Panc1 (cell line): ENCODE measurements at regions not wholly inside any gene's neighbourhood (a gene's known extent, or its start where the extent isn't known, plus 50 kb on each side); places are given as distances from the start of the nearest gene placed in this dataset.

Experiments used
- POLR2AphosphoS5 ChIP-seq: IDR thresholded peaks from 2 replicates; pipeline ENCODE4 v1.6.1; 2012; ENCODE audit warnings: mild to moderate bottlenecking, low read depth, low read length, moderate library complexity
- REST ChIP-seq, 2 experiments: IDR thresholded peaks; 2 replicates each; pipeline ENCODE4 v1.6.1; 2011 to 2012; ENCODE audit warnings: low read depth in 2 of 2, control low read depth in 1 of 2, low read length in 1 of 2, mild to moderate bottlenecking in 1 of 2, moderate library complexity in 1 of 2; ENCODE audit not compliant: insufficient read depth in 1 of 2
- TF ChIP-seq, protein P1 (sequence below): fragments of 450-650 bp; IDR thresholded peaks from 2 replicates; pipeline ENCODE4 v1.5.1; 2017; ENCODE audit warnings: mild to moderate bottlenecking

DNA sequence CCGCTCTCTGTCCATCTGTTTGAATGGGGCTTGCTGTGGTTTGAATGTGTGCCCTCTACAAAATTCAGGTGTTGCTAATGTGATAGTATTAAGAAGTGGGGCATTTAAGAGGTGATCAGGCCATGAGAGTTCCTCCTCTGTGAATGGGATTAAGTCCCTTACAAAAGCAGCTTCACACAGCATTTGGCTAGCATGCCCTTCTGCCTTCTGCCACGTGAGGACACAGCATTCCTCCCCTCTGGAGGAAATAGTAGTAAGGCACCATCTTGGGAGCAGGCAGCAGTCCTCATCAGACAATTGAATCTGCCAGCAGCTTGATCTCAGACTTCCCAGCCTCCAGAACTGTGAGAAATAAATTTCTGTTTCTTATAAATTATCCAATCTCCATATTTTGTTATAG, 540.2 kb downstream of the CSNK1G3 start:
- TF ChIP-seq, protein P1, sequence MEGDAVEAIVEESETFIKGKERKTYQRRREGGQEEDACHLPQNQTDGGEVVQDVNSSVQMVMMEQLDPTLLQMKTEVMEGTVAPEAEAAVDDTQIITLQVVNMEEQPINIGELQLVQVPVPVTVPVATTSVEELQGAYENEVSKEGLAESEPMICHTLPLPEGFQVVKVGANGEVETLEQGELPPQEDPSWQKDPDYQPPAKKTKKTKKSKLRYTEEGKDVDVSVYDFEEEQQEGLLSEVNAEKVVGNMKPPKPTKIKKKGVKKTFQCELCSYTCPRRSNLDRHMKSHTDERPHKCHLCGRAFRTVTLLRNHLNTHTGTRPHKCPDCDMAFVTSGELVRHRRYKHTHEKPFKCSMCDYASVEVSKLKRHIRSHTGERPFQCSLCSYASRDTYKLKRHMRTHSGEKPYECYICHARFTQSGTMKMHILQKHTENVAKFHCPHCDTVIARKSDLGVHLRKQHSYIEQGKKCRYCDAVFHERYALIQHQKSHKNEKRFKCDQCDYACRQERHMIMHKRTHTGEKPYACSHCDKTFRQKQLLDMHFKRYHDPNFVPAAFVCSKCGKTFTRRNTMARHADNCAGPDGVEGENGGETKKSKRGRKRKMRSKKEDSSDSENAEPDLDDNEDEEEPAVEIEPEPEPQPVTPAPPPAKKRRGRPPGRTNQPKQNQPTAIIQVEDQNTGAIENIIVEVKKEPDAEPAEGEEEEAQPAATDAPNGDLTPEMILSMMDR, result no peak
- no peak for TF ChIP-seq POLR2AphosphoS5
- TF ChIP-seq REST (IDR thresholded peaks at IDR 0.05; ENCODE audit: insufficient read depth in 1 of 2, low read depth in 2 of 2, low read length in 1 of 2), result no peak
